DLD1 (cell line): ENCODE measurements at regions not wholly inside any gene's neighbourhood (a gene's known extent, or its start where the extent isn't known, plus 50 kb on each side); places are given as distances from the start of the nearest gene placed in this dataset.

Experiments used
- in situ Hi-C: cut with HindIII; loops from 2 replicates; pipeline ENCODE4 v1.10.0; 2017; ENCODE audit warnings: low sequenced_read_pairs

DNA sequence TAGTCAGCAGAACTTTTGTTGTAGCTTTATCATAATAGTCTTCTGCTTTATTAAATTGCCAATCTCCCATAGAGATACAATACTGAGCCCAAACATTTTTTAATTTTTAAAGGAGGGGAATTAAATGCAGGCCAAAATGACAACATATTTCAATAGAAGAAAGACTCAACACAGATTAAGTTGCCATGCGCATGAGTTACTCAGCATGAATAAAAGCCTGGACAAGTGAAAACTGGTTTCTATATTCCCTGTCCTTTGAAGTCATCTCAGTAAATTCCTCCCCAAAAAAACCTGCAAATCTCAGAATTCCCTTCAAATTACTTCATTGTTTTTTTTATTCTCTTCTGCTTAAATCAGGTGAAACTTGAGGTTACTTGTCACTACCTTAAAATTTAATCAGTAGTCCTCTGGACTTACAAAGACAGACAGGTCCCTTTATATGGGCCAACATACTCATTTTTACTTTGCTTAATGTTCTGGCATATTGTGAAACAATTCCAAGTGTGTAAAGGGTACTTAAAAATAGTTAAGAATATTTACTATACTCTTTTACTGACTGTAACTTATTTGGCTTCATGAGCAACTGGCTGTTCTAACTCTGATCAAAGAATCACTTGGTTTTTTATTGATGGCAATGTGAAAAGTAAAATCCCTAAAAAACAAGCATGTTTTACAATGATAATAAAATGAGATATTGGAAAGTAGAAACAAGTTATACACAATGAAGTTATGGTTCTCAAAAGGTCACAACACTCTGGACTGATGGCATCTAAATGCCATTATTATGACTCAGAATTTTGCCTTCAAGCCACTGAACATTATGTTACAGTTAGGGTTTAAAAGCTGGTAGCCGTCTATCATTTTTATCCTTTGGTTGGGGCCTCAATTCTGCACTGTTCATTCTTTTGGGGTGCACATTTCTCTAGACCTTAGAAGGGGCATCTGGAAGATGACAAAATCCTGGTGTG is 49.9 kb upstream of the COL21A1 start:
- in situ Hi-C loops: no loop called here
